ENCODE measurements at regions not wholly inside any gene's neighbourhood (a gene's known extent, or its start where the extent isn't known, plus 50 kb on each side); places are given as distances from the start of the nearest gene placed in this dataset.

GRCh38 chr3:83216919-83217594, 1455.6 kb upstream of the GBE1 start:
- TF ChIP-seq TAF1 (IDR thresholded peaks at IDR 0.05; ENCODE audit: borderline replicate concordance, insufficient read depth, low read length) (no peak), POLR2AphosphoS5 (IDR thresholded peaks at IDR 0.05; ENCODE audit: low read depth, low read length) (no peak), REST (IDR thresholded peaks at IDR 0.05; ENCODE audit: insufficient read depth in 1 of 2, low read depth in 2 of 2, low read length in 2 of 2) (no peak), SIN3A (IDR thresholded peaks at IDR 0.05; ENCODE audit: borderline replicate concordance, insufficient read depth, low read length) (no peak)
